Endothelial cell of umbilical vein (primary cell): ENCODE measurements at regions not wholly inside any gene's neighbourhood (a gene's known extent, or its start where the extent isn't known, plus 50 kb on each side); places are given as distances from the start of the nearest gene placed in this dataset.

Experiments used
- BruUV-seq: library from RNA; stranded (reverse); fragments of 400-500 nt; replicated peaks from 2 replicates; lab custom pipeline; 2021; lab: Mats Ljungman, UMichigan
- CTCF ChIA-PET: fragments of 300-600, 350-600 bp; sonication (Branson Sonifier 250); formaldehyde crosslinking; loops from one replicate; lab custom pipeline; 2021; ENCODE audit warnings: antibody characterized with exemption, inconsistent platforms; lab: Charles Lee
- POLR2A ChIA-PET: fragments of 300-600, 350-600 bp; sonication (Branson Sonifier 250); formaldehyde crosslinking; loops from one replicate; lab custom pipeline; 2021; ENCODE audit warnings: antibody characterized with exemption, inconsistent platforms; lab: Charles Lee
- DNase-seq: peaks from one replicate; pipeline ENCODE4 v3.0.0-alpha.2; 2011; ENCODE audit warnings: low read depth, low spot score
- FAIRE-seq: peaks from 2 replicates; lab custom pipeline; 2011; peaks lifted over from hg19 to GRCh38; lab: Jason Lieb, UNC
- H2AFZ ChIP-seq: 2 replicates; pipeline ENCODE4 v1.6.0; 2012; ENCODE audit warnings: low read depth, low read length, control low read depth, inconsistent platforms
- H3K27ac ChIP-seq: 2 replicates; pipeline ENCODE4 v1.5.1; 2011; ENCODE audit warnings: low read depth, mild to moderate bottlenecking, control low read depth, low read length, moderate library complexity; ENCODE audit not compliant: insufficient read depth
- H3K27me3 ChIP-seq, 2 experiments: 2 replicates each; pipeline versions ENCODE4 v1.6.0 to v1.6.1; 2011; ENCODE audit warnings: low read length in 2 of 2, mixed read lengths in 1 of 2; ENCODE audit not compliant: control insufficient read depth in 2 of 2, insufficient read depth in 2 of 2
- H3K36me3 ChIP-seq, 2 experiments: 2 replicates in 1 of 2; 3 replicates in 1 of 2; pipeline ENCODE4 v1.5.1; 2011; ENCODE audit warnings: low read length in 2 of 2, mild to moderate bottlenecking in 1 of 2, moderate library complexity in 1 of 2; ENCODE audit not compliant: control insufficient read depth in 2 of 2, insufficient read depth in 2 of 2; ENCODE audit errors: extremely low read depth in 1 of 2
- H3K4me1 ChIP-seq: 3 replicates; pipeline ENCODE4 v1.5.1; 2011; ENCODE audit warnings: mild to moderate bottlenecking, low read length; ENCODE audit not compliant: control insufficient read depth, insufficient read depth; ENCODE audit errors: extremely low read depth
- H3K4me2 ChIP-seq: 2 replicates; pipeline ENCODE4 v1.6.1; 2011; ENCODE audit warnings: low read length, control low read depth, mixed read lengths; ENCODE audit not compliant: insufficient read depth
- H3K4me3 ChIP-seq, 3 experiments: fragments of 200-600 bp in 1 of 3; sonication (generic), shearing (Covaris generic) in 1 of 3; replicated peaks in 1 of 3; 2 replicates each; pipeline ENCODE4 v1.5.1; 2011 to 2016; ENCODE audit warnings: control low read depth in 3 of 3, low read length in 3 of 3, mild to moderate bottlenecking in 2 of 3, inconsistent platforms in 1 of 3, low read depth in 1 of 3, moderate library complexity in 1 of 3; ENCODE audit not compliant: insufficient read depth in 1 of 3
- H3K79me2 ChIP-seq: 2 replicates; pipeline ENCODE4 v1.6.0; 2012; ENCODE audit warnings: low read length, inconsistent platforms; ENCODE audit not compliant: control insufficient read depth, insufficient read depth
- H3K9ac ChIP-seq: replicated peaks from 2 replicates; pipeline ENCODE3; 2011; ENCODE audit warnings: low read length, control low read depth; ENCODE audit not compliant: insufficient read depth; ENCODE audit errors: extremely low read depth
- H3K9me1 ChIP-seq: replicated peaks from 3 replicates; pipeline ENCODE4 v1.6.0; 2011; ENCODE audit warnings: mild to moderate bottlenecking, low read length; ENCODE audit not compliant: control insufficient read depth, insufficient read depth; ENCODE audit errors: extremely low read depth
- H3K9me3 ChIP-seq: replicated peaks from 2 replicates; pipeline ENCODE4 v1.5.1; 2012; ENCODE audit warnings: low read length, inconsistent platforms; ENCODE audit not compliant: control insufficient read depth, insufficient read depth
- H4K20me1 ChIP-seq: replicated peaks from 2 replicates; pipeline ENCODE3; 2011; ENCODE audit warnings: mild to moderate bottlenecking, low read length; ENCODE audit not compliant: control insufficient read depth, insufficient read depth; ENCODE audit errors: extremely low read depth
- CTCF ChIP-seq, 2 donors: IDR thresholded peaks; 1 replicate in 1 of 2; 2 replicates in 1 of 2; pipeline ENCODE4 v1.5.1; 2011; ENCODE audit warnings: low read length in 2 of 2, mild to moderate bottlenecking in 2 of 2, moderate library complexity in 2 of 2, control low read depth in 1 of 2, inconsistent platforms in 1 of 2, low read depth in 1 of 2; ENCODE audit not compliant: insufficient read depth in 1 of 2; ENCODE audit errors: extremely low read depth in 1 of 2
- EZH2 ChIP-seq: IDR thresholded peaks from 2 replicates; pipeline ENCODE4 v1.6.1; 2012; ENCODE audit warnings: borderline replicate concordance, low read depth, mild to moderate bottlenecking, moderate library complexity, low read length, inconsistent platforms; ENCODE audit not compliant: severe bottlenecking
- FOS ChIP-seq: IDR thresholded peaks from 2 replicates; pipeline ENCODE4 v1.6.1; 2011; ENCODE audit warnings: mild to moderate bottlenecking, low read length, moderate library complexity, borderline replicate concordance; ENCODE audit not compliant: insufficient read depth
- GATA2 ChIP-seq: IDR thresholded peaks from 2 replicates; pipeline ENCODE4 v1.7.0; 2011; ENCODE audit warnings: low read depth, mild to moderate bottlenecking, moderate library complexity, mixed read lengths, low read length; ENCODE audit not compliant: insufficient read length, insufficient read depth
- JUN ChIP-seq: IDR thresholded peaks from 2 replicates; pipeline ENCODE4 v1.6.1; 2011; ENCODE audit warnings: borderline replicate concordance, low read depth; ENCODE audit not compliant: insufficient read length, insufficient read depth
- MAX ChIP-seq: IDR thresholded peaks from 2 replicates; pipeline ENCODE4 v1.6.1; 2011; ENCODE audit not compliant: insufficient read depth, insufficient read length
- MYC ChIP-seq: IDR thresholded peaks from one replicate; pipeline ENCODE4 v1.6.1; 2011; ENCODE audit warnings: mild to moderate bottlenecking, low read depth, low read length
- POLR2A ChIP-seq: IDR thresholded peaks from 2 replicates; pipeline ENCODE4 v1.6.1; 2012; ENCODE audit warnings: low read depth, mild to moderate bottlenecking, control low read depth, low read length
- POLR2AphosphoS5 ChIP-seq: IDR thresholded peaks from 2 replicates; pipeline ENCODE4 v1.6.1; 2012; ENCODE audit warnings: low read depth, mild to moderate bottlenecking, control low read depth, low read length, moderate library complexity; ENCODE audit not compliant: insufficient read depth
- dilution Hi-C: fragments of 300-500 bp; cut with MboI; formaldehyde crosslinking; loops from one replicate; pipeline ENCODE4 v1.15.0; 2019; ENCODE audit warnings: low sequenced_read_pairs; ENCODE audit not compliant: extremely low pct_ligation_motif_present
- intact Hi-C: fragments of 100-400 bp; cut with micrococcal nuclease; formaldehyde crosslinking; loops from one replicate; pipeline ENCODE4 v1.10.0; 2022

- Histone ChIP-seq H3K4me3 (no peak overlapping the region), H3K79me2 (no peaks in the 10 kb centered on the region), H3K27me3 (no peaks in the 10 kb centered on the region), H3K4me2 (no peak overlapping the region), H3K9me3 (peaks cover 3% of the 10 kb centered on the region), H3K27ac (no peak overlapping the region), H3K36me3 (no peaks in the 10 kb centered on the region), H3K4me1 (no peaks in the 10 kb centered on the region), H3K9me1 (no peaks in the 10 kb centered on the region), H3K9ac (no peak overlapping the region), H2AFZ (no peak overlapping the region), H4K20me1 (no peaks in the 10 kb centered on the region)
- BruUV-seq, result no TSS peak
- TF ChIP-seq GATA2, result no peak
- TF ChIP-seq MYC, result no peak
- TF ChIP-seq MAX, result no peak
- TF ChIP-seq CTCF (IDR thresholded peaks at IDR 0.05; ENCODE audit: extremely low read depth in 1 of 2, insufficient read depth in 1 of 2, low read depth in 1 of 2, low read length in 2 of 2), result no peak
- no peak for TF ChIP-seq JUN
- TF ChIP-seq EZH2, result no peak
- no peak for TF ChIP-seq POLR2AphosphoS5
- TF ChIP-seq FOS, result no peak
- TF ChIP-seq POLR2A, result no peak
- intact Hi-C loops, result no loop called here
- FAIRE-seq, result no peak
- POLR2A ChIA-PET, result no interaction called here
- DNase-seq, result no peak
- dilution Hi-C loops, result no loop called here
- CTCF ChIA-PET, result no interaction called here
These were observed 859.3 kb upstream of the KLHL29 start for GRCh38 chr2:22525681-22526080.
